ENCODE measurements at regions not wholly inside any gene's neighbourhood (a gene's known extent, or its start where the extent isn't known, plus 50 kb on each side); places are given as distances from the start of the nearest gene placed in this dataset.

DNA sequence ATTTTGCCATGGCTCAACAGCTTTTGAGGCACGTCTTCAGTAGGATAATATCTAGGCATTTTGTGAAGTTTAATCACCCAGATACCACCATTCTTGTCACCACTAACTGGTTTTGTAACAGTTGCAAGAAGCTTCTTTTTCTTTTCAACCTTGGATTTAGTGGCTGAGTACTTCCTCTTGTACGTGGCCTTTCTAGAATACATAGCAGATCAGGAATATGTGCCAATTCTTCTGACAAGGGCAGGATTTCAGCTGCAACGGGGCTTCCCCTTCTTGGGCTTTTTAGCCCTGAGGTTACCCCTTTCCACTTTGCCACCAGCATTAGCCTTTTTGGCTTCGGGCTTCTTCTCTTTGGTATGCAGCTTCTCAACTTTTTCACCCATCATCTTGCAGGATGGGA, 79.3 kb upstream of the WARS2 start:
- H3K4me3 ChIP-seq, result no peak overlapping the region
- no peak for DNase-seq
- H3K36me3 ChIP-seq (replicated peaks in 1 of 2), result no peaks in the 10 kb centered on the region
- H3K4me1 ChIP-seq (replicated peaks in 1 of 2), result no peaks in the 10 kb centered on the region
- 63 to 69% (median 67%) methylated on average over 4 of the region's 4 CpGs for WGBS, 4 donors
- H3K9me3 ChIP-seq (replicated peaks in 1 of 3), result no peaks in the 10 kb centered on the region
- intact Hi-C loops (cut with DNase I), result no loop called here
- H3K27ac ChIP-seq, result no peak overlapping the region
- no peaks in the 10 kb centered on the region for H3K27me3 ChIP-seq
- TF ChIP-seq, protein P1, sequence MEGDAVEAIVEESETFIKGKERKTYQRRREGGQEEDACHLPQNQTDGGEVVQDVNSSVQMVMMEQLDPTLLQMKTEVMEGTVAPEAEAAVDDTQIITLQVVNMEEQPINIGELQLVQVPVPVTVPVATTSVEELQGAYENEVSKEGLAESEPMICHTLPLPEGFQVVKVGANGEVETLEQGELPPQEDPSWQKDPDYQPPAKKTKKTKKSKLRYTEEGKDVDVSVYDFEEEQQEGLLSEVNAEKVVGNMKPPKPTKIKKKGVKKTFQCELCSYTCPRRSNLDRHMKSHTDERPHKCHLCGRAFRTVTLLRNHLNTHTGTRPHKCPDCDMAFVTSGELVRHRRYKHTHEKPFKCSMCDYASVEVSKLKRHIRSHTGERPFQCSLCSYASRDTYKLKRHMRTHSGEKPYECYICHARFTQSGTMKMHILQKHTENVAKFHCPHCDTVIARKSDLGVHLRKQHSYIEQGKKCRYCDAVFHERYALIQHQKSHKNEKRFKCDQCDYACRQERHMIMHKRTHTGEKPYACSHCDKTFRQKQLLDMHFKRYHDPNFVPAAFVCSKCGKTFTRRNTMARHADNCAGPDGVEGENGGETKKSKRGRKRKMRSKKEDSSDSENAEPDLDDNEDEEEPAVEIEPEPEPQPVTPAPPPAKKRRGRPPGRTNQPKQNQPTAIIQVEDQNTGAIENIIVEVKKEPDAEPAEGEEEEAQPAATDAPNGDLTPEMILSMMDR (IDR thresholded peaks at IDR 0.05), result no peak
- TF ChIP-seq POLR2A (IDR thresholded peaks at IDR 0.05), result no peak

DNA sequence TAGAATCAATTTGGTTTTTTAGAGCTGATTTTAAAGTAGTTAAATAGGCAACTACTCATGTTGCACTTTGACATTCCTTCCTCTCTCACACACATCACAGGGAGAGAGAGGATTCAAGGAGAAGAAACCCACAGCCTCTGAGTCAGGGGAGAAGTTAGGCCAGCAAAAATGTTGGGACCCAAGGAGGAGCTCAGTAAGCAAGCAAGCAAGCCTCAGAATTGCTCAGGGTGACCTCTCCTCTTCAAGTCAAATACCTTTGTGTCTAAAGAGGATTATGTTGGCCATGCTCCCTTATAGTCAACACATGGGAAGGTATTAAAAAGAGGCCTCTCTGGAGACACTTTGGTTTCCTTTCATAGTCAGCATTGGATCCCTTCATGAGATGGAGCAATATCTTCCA, 80.5 kb upstream of the WARS2 start:
- Histone ChIP-seq H3K4me1 (replicated peaks in 1 of 2) (no peaks in the 10 kb centered on the region), H3K27ac (no peak overlapping the region), H3K36me3 (replicated peaks in 1 of 2) (no peaks in the 10 kb centered on the region), H3K4me3 (no peak overlapping the region), H3K9me3 (replicated peaks in 1 of 3) (no peaks in the 10 kb centered on the region), H3K27me3 (no peaks in the 10 kb centered on the region)
- DNase-seq, result no peak
- intact Hi-C loops (cut with DNase I), result no loop called here
- TF ChIP-seq, protein P1 (IDR thresholded peaks at IDR 0.05), result no peak
- no peak for TF ChIP-seq POLR2A (IDR thresholded peaks at IDR 0.05)

GRCh38 chr1:119222271-119222670, 81.8 kb upstream of the WARS2 start:
- WGBS, 4 donors, result 94 to 97% (median 96%) methylated on average over 5 of the region's 5 CpGs
- no peak for DNase-seq
- Histone ChIP-seq H3K4me1 (replicated peaks in 1 of 2) (no peaks in the 10 kb centered on the region), H3K27me3 (no peaks in the 10 kb centered on the region), H3K9me3 (replicated peaks in 1 of 3) (no peaks in the 10 kb centered on the region), H3K27ac (no peak overlapping the region), H3K36me3 (replicated peaks in 1 of 2) (no peaks in the 10 kb centered on the region), H3K4me3 (no peak overlapping the region)
- TF ChIP-seq POLR2A (IDR thresholded peaks at IDR 0.05), result no peak
- TF ChIP-seq, protein P1 (IDR thresholded peaks at IDR 0.05), result no peak
- intact Hi-C loops (cut with DNase I), result no loop called here

DNA sequence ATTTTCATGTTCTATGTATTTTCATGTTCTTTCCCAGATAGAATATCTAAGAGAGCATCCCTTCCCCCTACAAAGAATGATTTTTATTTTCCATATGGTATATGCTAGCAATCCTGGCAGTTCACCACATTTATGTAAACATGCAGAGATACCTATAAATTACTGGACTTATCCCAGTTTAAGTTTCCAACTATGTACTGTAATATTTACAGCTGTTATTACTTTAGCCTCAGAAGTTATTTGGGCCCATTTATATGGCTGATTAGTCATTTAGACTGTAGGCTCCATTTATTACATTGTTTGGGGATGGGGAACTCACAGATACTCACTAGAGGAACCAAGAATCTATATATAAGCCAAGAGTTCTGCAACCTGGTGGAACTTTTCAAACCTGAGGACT, 84.8 kb upstream of the WARS2 start:
- H3K27me3 ChIP-seq, result no peaks in the 10 kb centered on the region
- no peak overlapping the region for H3K27ac ChIP-seq
- no peaks in the 10 kb centered on the region for H3K4me1 ChIP-seq (replicated peaks in 1 of 2)
- no peaks in the 10 kb centered on the region for H3K36me3 ChIP-seq (replicated peaks in 1 of 2)
- DNase-seq, result no peak
- intact Hi-C loops (cut with DNase I), result no loop called here
- H3K9me3 ChIP-seq (replicated peaks in 1 of 3), result no peaks in the 10 kb centered on the region
- H3K4me3 ChIP-seq, result no peak overlapping the region
- no peak for TF ChIP-seq POLR2A (IDR thresholded peaks at IDR 0.05)
- TF ChIP-seq, protein P1 (IDR thresholded peaks at IDR 0.05), result no peak
